ENCODE measurements at regions not wholly inside any gene's neighbourhood (a gene's known extent, or its start where the extent isn't known, plus 50 kb on each side); places are given as distances from the start of the nearest gene placed in this dataset.

- Histone ChIP-seq H3K27ac (ENCODE audit: low read length) (no peak overlapping the region), H3K4me3 (ENCODE audit: low read length) (no peak overlapping the region), H3K4me1 (ENCODE audit: control insufficient read depth, insufficient read depth, low read length) (peaks cover 15% of the 10 kb centered on the region), H3K9me3 (ENCODE audit: control insufficient read depth, insufficient read depth, low read length) (no peaks in the 10 kb centered on the region), H3K27me3 (ENCODE audit: control insufficient read depth, insufficient read depth, low read length) (no peaks in the 10 kb centered on the region), H3K36me3 (ENCODE audit: control insufficient read depth, insufficient read depth, low read length) (no peaks in the 10 kb centered on the region)
- ATAC-seq (no peak), DNase-seq (no peak)
- no peak for TF ChIP-seq CTCF (IDR thresholded peaks at IDR 0.05)
- 97% methylated on average over 4 of the region's 4 CpGs for WGBS (ENCODE audit: insufficient coverage)
- intact Hi-C loops (cut with micrococcal nuclease), result no loop called here
- peaks cover 5 to 6% of the 10 kb centered on the region in 2 donors for H3K27me3 Mint-ChIP-seq (ENCODE audit: low read depth in 2 of 2)
- peaks cover 24 to 30% of the 10 kb centered on the region in 2 donors for H3K4me1 Mint-ChIP-seq
- no peaks in the 10 kb centered on the region for H3K9me3 Mint-ChIP-seq
- peaks cover 5% of the 10 kb centered on the region for H3K36me3 Mint-ChIP-seq
- no peak overlapping the region for H3K27ac Mint-ChIP-seq
- no peak overlapping the region for H3K4me3 Mint-ChIP-seq
These were observed 294.8 kb upstream of the STT3B start for GRCh38 chr3:31237887-31238286.

GRCh38 chr3:31240013-31240412 lies 292.7 kb upstream of the STT3B start:
- H3K36me3 ChIP-seq (ENCODE audit: control insufficient read depth, insufficient read depth, low read length), result no peaks in the 10 kb centered on the region
- no peaks in the 10 kb centered on the region for H3K9me3 Mint-ChIP-seq
- no peak overlapping the region for H3K4me3 ChIP-seq (ENCODE audit: low read length)
- ATAC-seq, result no peak
- peaks cover 5% of the 10 kb centered on the region for H3K36me3 Mint-ChIP-seq
- H3K4me1 Mint-ChIP-seq, result peaks cover 5 to 8% of the 10 kb centered on the region in 2 donors
- no peaks in the 10 kb centered on the region for H3K9me3 ChIP-seq (ENCODE audit: control insufficient read depth, insufficient read depth, low read length)
- H3K27me3 ChIP-seq (ENCODE audit: control insufficient read depth, insufficient read depth, low read length), result no peaks in the 10 kb centered on the region
- 81% methylated on average over 4 of the region's 5 CpGs for WGBS (ENCODE audit: insufficient coverage)
- H3K27ac ChIP-seq (ENCODE audit: low read length), result no peak overlapping the region
- DNase-seq, result no peak
- no peaks in the 10 kb centered on the region for H3K4me1 ChIP-seq (ENCODE audit: control insufficient read depth, insufficient read depth, low read length)
- TF ChIP-seq CTCF (IDR thresholded peaks at IDR 0.05), result no peak
- H3K27me3 Mint-ChIP-seq (ENCODE audit: low read depth in 2 of 2), result peaks cover 5 to 6% of the 10 kb centered on the region in 2 donors
- H3K4me3 Mint-ChIP-seq, result no peak overlapping the region
- H3K27ac Mint-ChIP-seq, result no peak overlapping the region
- intact Hi-C loops (cut with micrococcal nuclease), result no loop called here

- Mint-ChIP-seq H3K9me3 (no peaks in the 10 kb centered on the region), H3K4me1 (peaks cover under 1 to 4% of the 10 kb centered on the region in 2 donors), H3K4me3 (no peak overlapping the region), H3K27me3 (ENCODE audit: low read depth in 2 of 2) (peaks cover 5 to 6% of the 10 kb centered on the region in 2 donors), H3K27ac (no peak overlapping the region), H3K36me3 (peaks cover 4% of the 10 kb centered on the region)
- Histone ChIP-seq H3K4me1 (ENCODE audit: control insufficient read depth, insufficient read depth, low read length) (no peaks in the 10 kb centered on the region), H3K27ac (ENCODE audit: low read length) (no peak overlapping the region), H3K36me3 (ENCODE audit: control insufficient read depth, insufficient read depth, low read length) (no peaks in the 10 kb centered on the region), H3K27me3 (ENCODE audit: control insufficient read depth, insufficient read depth, low read length) (no peaks in the 10 kb centered on the region), H3K9me3 (ENCODE audit: control insufficient read depth, insufficient read depth, low read length) (no peaks in the 10 kb centered on the region), H3K4me3 (ENCODE audit: low read length) (no peak overlapping the region)
- TF ChIP-seq CTCF (IDR thresholded peaks at IDR 0.05), result no peak
- ATAC-seq (no peak), DNase-seq (no peak)
- intact Hi-C loops (cut with micrococcal nuclease), result no loop called here
- WGBS (ENCODE audit: insufficient coverage), result 77% methylated on average over 1 of the region's 1 CpG
These were observed 292.3 kb upstream of the STT3B start for GRCh38 chr3:31240466-31240865.

- Histone ChIP-seq H3K4me1 (ENCODE audit: control insufficient read depth, insufficient read depth, low read length) (no peaks in the 10 kb centered on the region), H3K27me3 (ENCODE audit: control insufficient read depth, insufficient read depth, low read length) (no peaks in the 10 kb centered on the region), H3K36me3 (ENCODE audit: control insufficient read depth, insufficient read depth, low read length) (no peaks in the 10 kb centered on the region), H3K9me3 (ENCODE audit: control insufficient read depth, insufficient read depth, low read length) (no peaks in the 10 kb centered on the region), H3K4me3 (ENCODE audit: low read length) (no peak overlapping the region), H3K27ac (ENCODE audit: low read length) (no peak overlapping the region)
- DNase-seq (no peak), ATAC-seq (no peak)
- Mint-ChIP-seq H3K27me3 (ENCODE audit: low read depth in 2 of 2) (peaks cover 5 to 6% of the 10 kb centered on the region in 2 donors), H3K27ac (no peak overlapping the region), H3K4me1 (no peaks in the 10 kb centered on the region), H3K36me3 (peaks cover under 1% of the 10 kb centered on the region), H3K4me3 (no peak overlapping the region), H3K9me3 (no peaks in the 10 kb centered on the region)
- no CpG with 5 or more reads among the region's 1 CpG for WGBS (ENCODE audit: insufficient coverage)
- intact Hi-C loops (cut with micrococcal nuclease), result no loop called here
- TF ChIP-seq CTCF (IDR thresholded peaks at IDR 0.05), result no peak
These were observed 291.9 kb upstream of the STT3B start for GRCh38 chr3:31240874-31241273.
